CD14-positive monocyte (primary cell): ENCODE measurements at regions not wholly inside any gene's neighbourhood (a gene's known extent, or its start where the extent isn't known, plus 50 kb on each side); places are given as distances from the start of the nearest gene placed in this dataset.
A peak's percentile ranks its signal among the peaks of the same experiment; 100 is the strongest.
"Not testable (repeated sequence)": the region's sequence is repeated elsewhere in the genome, so short reads cannot be mapped to it uniquely, and the experiment has no call there.

Experiments
- DNase-seq, 3 donors: peaks; one replicate each; pipeline ENCODE4 v3.0.0-alpha.2; 2011 to 2022
- H2AFZ ChIP-seq: 2 replicates; pipeline ENCODE4 v1.6.0; 2012; ENCODE audit warnings: mild to moderate bottlenecking, low read depth, low read length, inconsistent platforms; ENCODE audit not compliant: insufficient read depth, poor library complexity, severe bottlenecking
- H3K27ac ChIP-seq, 2 donors: 1 replicate in 1 of 2; 2 replicates in 1 of 2; pipeline ENCODE4 v1.5.1; 2012 to 2013; ENCODE audit warnings: low read length in 2 of 2, control low read depth in 1 of 2, inconsistent platforms in 1 of 2, low read depth in 1 of 2, mild to moderate bottlenecking in 1 of 2
- H3K27me3 ChIP-seq, 2 donors: one replicate each; pipeline versions ENCODE4 v1.6.0 to v1.6.1; 2011 to 2013; ENCODE audit warnings: low read length in 2 of 2; ENCODE audit not compliant: control insufficient read depth in 2 of 2, insufficient read depth in 2 of 2
- H3K36me3 ChIP-seq, 2 donors: replicated peaks in 1 of 2; 1 replicate in 1 of 2; 2 replicates in 1 of 2; pipeline versions ENCODE4 v1.5.1 to v1.6.1; 2012 to 2013; ENCODE audit warnings: low read length in 2 of 2, control low read depth in 1 of 2, inconsistent platforms in 1 of 2, mild to moderate bottlenecking in 1 of 2; ENCODE audit not compliant: insufficient read depth in 2 of 2, control insufficient read depth in 1 of 2
- H3K4me1 ChIP-seq, 2 donors: 1 replicate in 1 of 2; 2 replicates in 1 of 2; pipeline versions ENCODE4 v1.5.1 to v1.6.1; 2012 to 2013; ENCODE audit warnings: low read length in 2 of 2, control low read depth in 1 of 2, inconsistent platforms in 1 of 2, mild to moderate bottlenecking in 1 of 2, moderate library complexity in 1 of 2; ENCODE audit not compliant: insufficient read depth in 2 of 2, control insufficient read depth in 1 of 2
- H3K4me2 ChIP-seq: replicated peaks from 2 replicates; pipeline ENCODE3; 2012; ENCODE audit warnings: low read length, moderate library complexity, mild to moderate bottlenecking; ENCODE audit not compliant: poor library complexity, severe bottlenecking; ENCODE audit errors: extremely low read depth
- H3K4me3 ChIP-seq, 3 experiments: fragments of 200-600 bp in 1 of 3; sonication (generic) in 1 of 3; replicated peaks in 1 of 3; 1 replicate in 2 of 3; 2 replicates in 1 of 3; pipeline ENCODE4 v1.5.1; 2011 to 2013; ENCODE audit warnings: low read length in 3 of 3, mild to moderate bottlenecking in 3 of 3, control low read depth in 2 of 3, low read depth in 2 of 3, inconsistent platforms in 1 of 3, moderate library complexity in 1 of 3
- H3K79me2 ChIP-seq: 2 replicates; pipeline ENCODE4 v1.6.0; 2012; ENCODE audit warnings: mild to moderate bottlenecking, control low read depth, inconsistent platforms, low read length, moderate library complexity; ENCODE audit not compliant: insufficient read depth
- H3K9ac ChIP-seq: 2 replicates; pipeline ENCODE4 v1.6.0; 2017; ENCODE audit warnings: low read length, mild to moderate bottlenecking; ENCODE audit not compliant: insufficient read depth, poor library complexity, severe bottlenecking
- H3K9me3 ChIP-seq, 2 donors: replicated peaks in 1 of 2; 1 replicate in 1 of 2; 2 replicates in 1 of 2; pipeline versions ENCODE4 v1.5.1 to v1.6.1; 2012 to 2013; ENCODE audit warnings: low read length in 2 of 2, control low read depth in 1 of 2; ENCODE audit not compliant: control insufficient read depth in 1 of 2, insufficient read depth in 1 of 2
- H4K20me1 ChIP-seq: 2 replicates; pipeline ENCODE4 v1.6.0; 2012; ENCODE audit warnings: mild to moderate bottlenecking, low read length, control low read depth, moderate library complexity; ENCODE audit not compliant: insufficient read depth
- H3K27ac Mint-ChIP-seq, 7 donors: one replicate each; pipeline ENCODE4 v1.8.0; 2020; ENCODE audit warnings: mild to moderate bottlenecking in 7 of 7, mixed read lengths in 7 of 7, moderate library complexity in 6 of 7, inconsistent platforms in 2 of 7
- H3K27me3 Mint-ChIP-seq, 3 donors: one replicate each; pipeline ENCODE4 v1.8.0; 2021 to 2022; ENCODE audit warnings: low read depth in 3 of 3, mild to moderate bottlenecking in 3 of 3, mixed read lengths in 3 of 3, moderate library complexity in 3 of 3, inconsistent platforms in 1 of 3
- H3K36me3 Mint-ChIP-seq, 2 donors: one replicate each; pipeline ENCODE4 v1.8.0; 2020; ENCODE audit warnings: mixed read lengths in 2 of 2, inconsistent platforms in 1 of 2, mild to moderate bottlenecking in 1 of 2
- H3K4me1 Mint-ChIP-seq: one replicate; pipeline ENCODE4 v1.8.0; 2020; ENCODE audit warnings: mild to moderate bottlenecking, mixed read lengths
- H3K4me3 Mint-ChIP-seq, 2 donors: one replicate each; pipeline ENCODE4 v1.8.0; 2020; ENCODE audit warnings: mild to moderate bottlenecking in 2 of 2, mixed read lengths in 2 of 2, moderate library complexity in 1 of 2
- H3K9me3 Mint-ChIP-seq, 7 donors: one replicate each; pipeline ENCODE4 v1.8.0; 2020 to 2022; ENCODE audit warnings: mixed read lengths in 7 of 7, mild to moderate bottlenecking in 6 of 7, moderate library complexity in 6 of 7, inconsistent platforms in 2 of 7
- WGBS: methylation state at CpG from one replicate; pipeline ENCODE4 v1.1.5; 2013; ENCODE audit warnings: missing lambda C conversion rate; ENCODE audit not compliant: insufficient coverage; 5-methylcytosine and 5-hydroxymethylcytosine counted together
- intact Hi-C, 2 donors: fragments of 100-400 bp; cut with micrococcal nuclease; formaldehyde crosslinking; loops; one replicate each; pipeline versions ENCODE4 v1.15.0 to v1.15.1; 2023
- TF ChIP-seq, protein P1 (sequence below): fragments of 200-600 bp; IDR thresholded peaks from one replicate; pipeline ENCODE4 v1.8.0; 2022; ENCODE audit warnings: antibody characterized with exemption, mild to moderate bottlenecking

DNA sequence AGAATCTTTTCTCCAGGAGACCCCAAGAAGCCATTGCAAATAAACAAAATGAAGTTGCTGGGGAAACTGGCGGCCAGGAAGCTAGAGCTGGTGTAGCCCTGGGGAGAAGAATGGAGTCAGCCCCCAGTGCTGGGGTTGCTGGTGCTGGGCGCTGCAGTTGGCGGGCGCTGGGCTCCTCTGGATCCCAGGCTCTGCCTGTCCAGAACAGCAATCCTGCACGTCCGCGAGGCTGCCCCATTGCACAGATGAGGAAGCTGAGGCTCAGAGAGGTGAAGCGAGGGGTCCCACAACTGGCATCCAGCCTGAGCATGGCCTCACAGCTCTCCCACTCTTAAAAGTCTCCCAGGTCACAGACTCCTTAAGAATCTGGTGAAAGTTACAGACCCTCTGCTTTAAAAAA is 161.1 kb downstream of the OR4M2 start:
- H3K9me3 ChIP-seq: no peaks in the 10 kb centered on the region
- H3K9me3 Mint-ChIP-seq: peaks cover 0 to 6% (median 0%) of the 10 kb centered on the region in 7 donors
- H3K27ac Mint-ChIP-seq: no peak overlapping the region
- peaks cover 3 to 5% (median 4%) of the 10 kb centered on the region in 3 donors for H3K27me3 Mint-ChIP-seq
- no peak for DNase-seq
- H4K20me1 ChIP-seq: no peaks in the 10 kb centered on the region
- H3K36me3 ChIP-seq: no peaks in the 10 kb centered on the region
- no peak overlapping the region for H3K27ac ChIP-seq
- H3K79me2 ChIP-seq: no peaks in the 10 kb centered on the region
- H3K4me3 Mint-ChIP-seq: no peak overlapping the region
- H3K4me1 ChIP-seq: peaks cover 6 to 13% of the 10 kb centered on the region in 2 donors
- over 99% methylated on average over 8 of the region's 8 CpGs for WGBS
- no peak overlapping the region for H3K4me2 ChIP-seq
- H3K4me1 Mint-ChIP-seq: peaks cover 7% of the 10 kb centered on the region
- intact Hi-C loops: loop anchor here in 1 of 2 donors (10.0 kb wide), 1 partner anchor 1877 kb away; no protein-coding TSS in a partner anchor
- H3K36me3 Mint-ChIP-seq: no peaks in the 10 kb centered on the region
- no peak overlapping the region for H2AFZ ChIP-seq
- no peaks in the 10 kb centered on the region for H3K27me3 ChIP-seq
- TF ChIP-seq, protein P1, sequence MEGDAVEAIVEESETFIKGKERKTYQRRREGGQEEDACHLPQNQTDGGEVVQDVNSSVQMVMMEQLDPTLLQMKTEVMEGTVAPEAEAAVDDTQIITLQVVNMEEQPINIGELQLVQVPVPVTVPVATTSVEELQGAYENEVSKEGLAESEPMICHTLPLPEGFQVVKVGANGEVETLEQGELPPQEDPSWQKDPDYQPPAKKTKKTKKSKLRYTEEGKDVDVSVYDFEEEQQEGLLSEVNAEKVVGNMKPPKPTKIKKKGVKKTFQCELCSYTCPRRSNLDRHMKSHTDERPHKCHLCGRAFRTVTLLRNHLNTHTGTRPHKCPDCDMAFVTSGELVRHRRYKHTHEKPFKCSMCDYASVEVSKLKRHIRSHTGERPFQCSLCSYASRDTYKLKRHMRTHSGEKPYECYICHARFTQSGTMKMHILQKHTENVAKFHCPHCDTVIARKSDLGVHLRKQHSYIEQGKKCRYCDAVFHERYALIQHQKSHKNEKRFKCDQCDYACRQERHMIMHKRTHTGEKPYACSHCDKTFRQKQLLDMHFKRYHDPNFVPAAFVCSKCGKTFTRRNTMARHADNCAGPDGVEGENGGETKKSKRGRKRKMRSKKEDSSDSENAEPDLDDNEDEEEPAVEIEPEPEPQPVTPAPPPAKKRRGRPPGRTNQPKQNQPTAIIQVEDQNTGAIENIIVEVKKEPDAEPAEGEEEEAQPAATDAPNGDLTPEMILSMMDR: peak; percentile 1
- no peak overlapping the region for H3K9ac ChIP-seq
- no peak overlapping the region for H3K4me3 ChIP-seq

DNA sequence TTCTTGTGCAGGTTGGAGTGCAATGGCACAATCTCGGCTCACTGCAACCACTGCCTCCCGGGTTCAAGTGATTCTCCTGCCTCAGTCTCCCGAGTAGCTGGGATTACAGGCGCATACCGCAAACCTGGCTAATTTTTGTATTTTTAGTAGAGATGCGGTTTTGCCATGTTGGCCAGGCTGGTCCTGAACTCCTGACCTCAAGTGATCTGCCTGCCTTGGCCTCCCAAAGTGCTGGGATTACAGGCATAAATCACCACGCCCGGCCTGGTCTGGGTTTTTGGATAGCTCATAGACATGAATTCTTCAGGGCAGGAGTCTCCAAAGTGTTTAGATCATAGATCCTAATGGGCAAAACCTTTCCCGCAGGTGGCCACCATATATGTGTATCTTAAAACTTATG is 162.0 kb downstream of the OR4M2 start:
- H3K27ac ChIP-seq, H3K4me3 Mint-ChIP-seq, H4K20me1 ChIP-seq, H3K27ac Mint-ChIP-seq, H3K79me2 ChIP-seq, H3K36me3 Mint-ChIP-seq, H3K4me2 ChIP-seq, H3K4me3 ChIP-seq, H3K9ac ChIP-seq, DNase-seq, H3K27me3 ChIP-seq, H3K9me3 ChIP-seq, H3K4me1 Mint-ChIP-seq, H3K36me3 ChIP-seq, H3K9me3 Mint-ChIP-seq, H3K27me3 Mint-ChIP-seq, H2AFZ ChIP-seq: not testable (repeated sequence)
- WGBS: 100% methylated on average over 6 of the region's 9 CpGs
- H3K4me1 ChIP-seq: peaks cover 6 to 13% of the 10 kb centered on the region in 2 donors
- intact Hi-C loops: loop anchor here in 1 of 2 donors (10.0 kb wide), 1 partner anchor 1878 kb away; no protein-coding TSS in a partner anchor
